ENCODE measurements at regions not wholly inside any gene's neighbourhood (a gene's known extent, or its start where the extent isn't known, plus 50 kb on each side); places are given as distances from the start of the nearest gene placed in this dataset.
"Not testable (repeated sequence)": the region's sequence is repeated elsewhere in the genome, so short reads cannot be mapped to it uniquely, and the experiment has no call there.

DNA sequence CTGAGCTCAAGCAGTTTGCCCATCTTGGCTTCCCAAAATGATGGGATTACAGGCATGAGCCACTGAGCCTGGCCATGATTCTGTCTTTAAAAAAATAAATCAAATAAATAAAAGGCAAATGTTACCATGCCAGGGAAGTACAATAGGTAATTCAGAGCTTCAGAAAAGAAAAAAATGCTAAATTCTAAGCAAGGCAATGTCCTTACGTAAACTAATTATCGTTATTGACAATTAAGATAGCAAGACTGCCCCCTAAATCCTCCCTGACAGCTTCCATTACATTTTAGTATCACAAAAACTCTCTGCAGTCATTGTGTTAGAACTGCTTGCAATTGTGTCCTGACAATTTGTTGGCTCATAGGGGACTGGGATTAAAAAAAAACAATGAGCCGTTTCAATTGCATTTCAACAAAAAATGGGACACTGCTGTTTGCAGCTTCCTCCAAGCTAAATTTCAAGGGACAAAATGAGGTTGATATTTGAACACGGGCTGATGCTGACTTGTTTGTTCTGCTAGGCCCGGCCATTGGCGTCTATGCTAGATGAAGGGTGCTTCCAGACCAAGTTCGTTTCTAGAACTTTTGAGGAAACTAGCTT lies 88.9 kb downstream of the MOGAT1 start:
- Histone ChIP-seq H3K9ac (ENCODE audit: low read length) (no peak overlapping the region), H3K27me3 (ENCODE audit: control insufficient read depth in 1 of 2, insufficient read depth in 2 of 2, low read length in 2 of 2) (no peaks in the 10 kb centered on the region), H3K4me3 (ENCODE audit: low read depth in 1 of 2, low read length in 2 of 2) (no peak overlapping the region), H3K36me3 (ENCODE audit: insufficient read depth, low read length) (no peaks in the 10 kb centered on the region), H3K9me3 (ENCODE audit: low read length) (no peaks in the 10 kb centered on the region), H3K4me1 (ENCODE audit: insufficient read depth, low read length) (no peaks in the 10 kb centered on the region), H3K27ac (ENCODE audit: low read depth, low read length) (no peak overlapping the region)

DNA sequence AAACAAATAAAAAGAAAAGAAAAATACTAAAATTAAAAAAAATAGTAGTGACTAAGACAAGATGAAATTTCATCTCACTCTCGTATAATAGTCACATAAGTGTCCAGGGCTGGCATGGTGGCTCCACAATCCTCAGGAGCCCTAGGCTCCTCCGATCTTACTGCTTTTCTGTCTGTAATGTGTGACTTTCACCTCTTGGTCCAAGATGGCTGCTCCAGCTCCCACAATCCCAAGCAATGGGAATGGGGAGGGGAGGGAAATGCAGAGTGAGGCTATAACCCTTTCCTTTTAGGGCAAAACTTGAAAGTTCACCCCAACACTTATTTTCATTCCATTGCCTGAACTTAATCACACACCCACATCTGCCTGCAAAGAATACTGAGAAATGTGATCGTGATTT lies 90.4 kb downstream of the MOGAT1 start:
- no peaks in the 10 kb centered on the region for H3K4me1 ChIP-seq (ENCODE audit: insufficient read depth, low read length)
- no peak overlapping the region for H3K4me3 ChIP-seq (ENCODE audit: low read depth in 1 of 2, low read length in 2 of 2)
- no peak overlapping the region for H3K27ac ChIP-seq (ENCODE audit: low read depth, low read length)
- H3K27me3 ChIP-seq (ENCODE audit: control insufficient read depth in 1 of 2, insufficient read depth in 2 of 2, low read length in 2 of 2) = no peaks in the 10 kb centered on the region
- H3K9ac ChIP-seq (ENCODE audit: low read length) = no peak overlapping the region
- no peaks in the 10 kb centered on the region for H3K36me3 ChIP-seq (ENCODE audit: insufficient read depth, low read length)
- no peaks in the 10 kb centered on the region for H3K9me3 ChIP-seq (ENCODE audit: low read length)

DNA sequence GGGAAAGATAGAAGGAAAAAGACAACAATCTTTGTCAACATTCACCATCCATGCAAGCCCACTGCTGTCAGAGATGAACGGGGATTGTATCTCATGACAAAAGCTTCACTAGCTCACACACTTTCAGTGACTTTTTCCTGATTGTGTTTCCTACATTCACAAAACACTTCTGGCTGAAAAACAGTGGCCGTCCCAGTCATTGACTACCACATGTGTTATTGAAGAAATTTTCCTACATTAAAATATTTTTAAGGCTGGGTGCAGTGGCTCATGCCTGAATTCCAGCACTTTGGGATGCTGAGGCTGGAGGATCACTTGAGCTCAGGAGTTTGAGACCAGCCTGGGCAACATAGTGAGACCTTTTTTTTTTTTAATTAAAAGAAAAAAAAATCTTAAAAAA lies 90.9 kb downstream of the MOGAT1 start:
- H3K27me3 ChIP-seq (ENCODE audit: control insufficient read depth in 1 of 2, insufficient read depth in 2 of 2, low read length in 2 of 2) = no peaks in the 10 kb centered on the region
- no peaks in the 10 kb centered on the region for H3K4me1 ChIP-seq (ENCODE audit: insufficient read depth, low read length)
- H3K9ac ChIP-seq (ENCODE audit: low read length) = no peak overlapping the region
- no peak overlapping the region for H3K4me3 ChIP-seq (ENCODE audit: low read depth in 1 of 2, low read length in 2 of 2)
- no peaks in the 10 kb centered on the region for H3K9me3 ChIP-seq (ENCODE audit: low read length)
- H3K36me3 ChIP-seq (ENCODE audit: insufficient read depth, low read length) = no peaks in the 10 kb centered on the region
- H3K27ac ChIP-seq (ENCODE audit: low read depth, low read length) = no peak overlapping the region

DNA sequence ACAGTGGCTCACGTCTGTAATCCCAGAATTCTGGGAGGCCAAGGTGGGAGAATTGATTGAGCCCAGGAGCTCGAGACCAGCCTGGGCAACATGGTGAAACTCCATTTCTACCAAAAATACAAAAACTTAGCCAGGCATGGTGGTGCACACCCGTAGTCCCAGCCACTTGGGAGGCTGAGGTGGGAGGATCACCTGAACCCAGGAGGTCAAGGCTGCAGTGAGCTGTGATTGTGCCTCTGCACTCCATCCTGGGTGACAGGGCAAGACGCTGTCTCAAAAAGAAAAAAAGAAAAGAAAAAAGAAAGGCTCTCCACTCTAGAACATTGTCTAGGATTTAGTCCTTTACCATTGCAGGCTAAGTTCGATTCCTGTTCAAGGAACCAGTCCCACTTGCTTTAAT lies 94.4 kb downstream of the MOGAT1 start:
- not testable (repeated sequence) for H3K9me3 ChIP-seq (ENCODE audit: low read length); H3K4me3 ChIP-seq (ENCODE audit: low read depth in 1 of 2, low read length in 2 of 2); H3K4me1 ChIP-seq (ENCODE audit: insufficient read depth, low read length); H3K27me3 ChIP-seq (ENCODE audit: control insufficient read depth in 1 of 2, insufficient read depth in 2 of 2, low read length in 2 of 2); H3K27ac ChIP-seq (ENCODE audit: low read depth, low read length); H3K9ac ChIP-seq (ENCODE audit: low read length); H3K36me3 ChIP-seq (ENCODE audit: insufficient read depth, low read length)

DNA sequence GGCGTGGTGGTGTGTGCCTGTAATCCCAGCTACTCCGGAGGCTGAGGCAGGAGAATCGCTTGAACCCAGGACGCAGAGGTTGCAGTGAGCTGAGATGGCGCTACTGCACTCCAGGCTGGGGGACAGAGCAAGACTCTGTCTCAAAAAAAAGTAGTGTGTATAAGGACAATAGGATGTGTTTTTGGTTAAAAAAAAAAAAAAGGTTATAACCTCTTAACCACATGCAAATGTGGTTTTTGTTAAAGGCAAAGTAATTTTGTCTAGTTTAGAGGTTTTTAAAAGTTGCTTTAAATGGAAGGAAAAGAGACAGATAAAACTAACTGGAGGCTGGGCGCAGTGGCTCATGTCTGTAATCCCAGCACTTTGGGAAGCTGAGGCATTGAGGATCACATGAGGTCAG lies 92.8 kb upstream of the ACSL3 start:
- not testable (repeated sequence) for H3K9me3 ChIP-seq (ENCODE audit: low read length); H3K9ac ChIP-seq (ENCODE audit: low read length); H3K27ac ChIP-seq (ENCODE audit: low read depth, low read length); H3K4me1 ChIP-seq (ENCODE audit: insufficient read depth, low read length); H3K27me3 ChIP-seq (ENCODE audit: control insufficient read depth in 1 of 2, insufficient read depth in 2 of 2, low read length in 2 of 2); H3K36me3 ChIP-seq (ENCODE audit: insufficient read depth, low read length); H3K4me3 ChIP-seq (ENCODE audit: low read depth in 1 of 2, low read length in 2 of 2)

DNA sequence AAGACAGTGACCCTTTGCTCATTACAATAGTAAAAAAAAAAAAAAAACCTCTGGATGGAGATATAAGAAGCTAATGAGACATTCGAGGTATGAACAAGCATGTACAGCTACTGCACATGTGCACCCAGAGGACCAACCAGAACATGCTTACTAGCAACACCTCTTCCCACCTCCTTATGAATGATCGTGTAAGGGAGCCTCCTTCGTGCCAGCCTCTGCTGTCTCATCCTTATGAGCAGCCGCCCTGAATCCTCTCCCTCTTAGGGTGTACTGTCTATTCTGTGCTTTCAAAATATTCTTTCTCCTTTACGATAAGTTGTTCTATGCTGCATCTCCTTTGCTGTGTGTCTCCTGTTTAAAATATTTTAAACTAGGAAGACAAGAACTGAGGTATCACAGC lies 91.4 kb upstream of the ACSL3 start:
- Histone ChIP-seq H3K4me3 (ENCODE audit: low read depth in 1 of 2, low read length in 2 of 2) (no peak overlapping the region), H3K27me3 (ENCODE audit: control insufficient read depth in 1 of 2, insufficient read depth in 2 of 2, low read length in 2 of 2) (no peaks in the 10 kb centered on the region), H3K27ac (ENCODE audit: low read depth, low read length) (no peak overlapping the region), H3K9me3 (ENCODE audit: low read length) (no peaks in the 10 kb centered on the region), H3K4me1 (ENCODE audit: insufficient read depth, low read length) (no peaks in the 10 kb centered on the region), H3K36me3 (ENCODE audit: insufficient read depth, low read length) (no peaks in the 10 kb centered on the region), H3K9ac (ENCODE audit: low read length) (no peak overlapping the region)

DNA sequence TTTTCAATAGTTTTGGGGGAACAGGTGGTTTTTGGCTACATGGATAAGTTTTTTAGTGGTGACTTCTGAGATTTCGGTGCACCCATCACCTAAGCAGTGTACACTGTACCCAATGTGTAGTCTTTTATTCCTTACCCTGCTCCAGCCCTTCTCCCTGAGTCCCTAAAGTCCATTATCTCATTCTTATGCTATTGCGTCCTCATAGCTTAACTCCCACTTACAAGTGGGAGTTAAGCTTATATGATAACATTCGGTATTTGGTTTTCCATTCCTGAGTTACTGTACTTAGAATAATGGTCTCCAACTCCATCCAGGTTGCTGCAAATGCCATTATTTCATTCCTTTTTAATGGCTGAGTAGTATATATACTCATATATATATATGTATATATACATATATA lies 90.9 kb upstream of the ACSL3 start:
- Histone ChIP-seq H3K4me1 (ENCODE audit: insufficient read depth, low read length) (no peaks in the 10 kb centered on the region), H3K27me3 (ENCODE audit: control insufficient read depth in 1 of 2, insufficient read depth in 2 of 2, low read length in 2 of 2) (no peaks in the 10 kb centered on the region), H3K9me3 (ENCODE audit: low read length) (no peaks in the 10 kb centered on the region), H3K36me3 (ENCODE audit: insufficient read depth, low read length) (no peaks in the 10 kb centered on the region), H3K9ac (ENCODE audit: low read length) (no peak overlapping the region), H3K4me3 (ENCODE audit: low read depth in 1 of 2, low read length in 2 of 2) (no peak overlapping the region), H3K27ac (ENCODE audit: low read depth, low read length) (no peak overlapping the region)

DNA sequence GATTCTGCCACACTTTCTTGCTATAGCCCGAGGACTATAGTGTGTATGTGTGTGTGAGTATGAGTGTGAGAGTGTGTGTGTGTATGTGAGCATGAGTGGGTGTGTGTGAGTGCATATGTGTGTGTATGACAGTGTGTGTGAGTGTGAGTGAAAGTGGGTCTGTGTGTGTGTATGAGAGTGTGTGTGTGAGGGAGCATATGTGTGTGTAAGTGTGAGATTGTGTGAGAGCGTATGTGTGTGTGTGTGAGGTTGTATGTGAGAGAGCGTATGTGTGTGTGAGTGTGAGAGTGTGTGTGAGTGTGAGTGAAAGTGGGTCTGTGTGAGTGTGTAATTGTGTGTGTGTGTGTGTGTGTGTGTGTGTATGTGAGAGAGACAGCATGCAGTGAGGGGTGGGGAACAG lies 89.0 kb upstream of the ACSL3 start:
- Histone ChIP-seq H3K9ac (ENCODE audit: low read length) (no peak overlapping the region), H3K9me3 (ENCODE audit: low read length) (no peaks in the 10 kb centered on the region)

DNA sequence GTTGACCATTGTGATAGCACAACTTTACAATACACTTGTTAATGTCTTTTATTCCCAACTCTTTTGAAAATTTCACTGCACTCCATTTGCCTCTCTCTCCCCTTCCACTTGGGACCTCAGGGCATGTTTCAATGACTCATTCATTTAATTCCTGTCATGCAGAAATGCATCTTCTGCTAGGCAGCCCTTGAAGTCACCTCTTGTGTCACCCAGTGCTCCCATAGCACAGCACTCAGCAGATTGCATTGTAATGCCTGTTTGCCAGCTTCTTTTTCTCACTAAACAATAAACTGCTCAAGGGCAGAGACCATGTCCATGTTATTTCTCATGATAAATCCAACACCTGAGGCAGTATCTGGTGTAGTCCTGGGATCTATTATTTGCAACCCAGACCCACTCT lies 85.9 kb upstream of the ACSL3 start:
- H3K36me3 ChIP-seq (ENCODE audit: insufficient read depth, low read length) = no peaks in the 10 kb centered on the region
- no peak overlapping the region for H3K4me3 ChIP-seq (ENCODE audit: low read depth in 1 of 2, low read length in 2 of 2)
- no peaks in the 10 kb centered on the region for H3K9me3 ChIP-seq (ENCODE audit: low read length)
- H3K4me1 ChIP-seq (ENCODE audit: insufficient read depth, low read length) = no peaks in the 10 kb centered on the region
- no peaks in the 10 kb centered on the region for H3K27me3 ChIP-seq (ENCODE audit: control insufficient read depth in 1 of 2, insufficient read depth in 2 of 2, low read length in 2 of 2)
- no peak overlapping the region for H3K27ac ChIP-seq (ENCODE audit: low read depth, low read length)
- H3K9ac ChIP-seq (ENCODE audit: low read length) = no peak overlapping the region

More for the DNA sequence above, 89.0 kb upstream of the ACSL3 start:
- no peaks in the 10 kb centered on the region for H3K27me3 ChIP-seq (ENCODE audit: control insufficient read depth in 1 of 2, insufficient read depth in 2 of 2, low read length in 2 of 2)
- no peak overlapping the region for H3K4me3 ChIP-seq (ENCODE audit: low read depth in 1 of 2, low read length in 2 of 2)
- no peak overlapping the region for H3K27ac ChIP-seq (ENCODE audit: low read depth, low read length)
- no peaks in the 10 kb centered on the region for H3K36me3 ChIP-seq (ENCODE audit: insufficient read depth, low read length)
- H3K4me1 ChIP-seq (ENCODE audit: insufficient read depth, low read length) = no peaks in the 10 kb centered on the region

DNA sequence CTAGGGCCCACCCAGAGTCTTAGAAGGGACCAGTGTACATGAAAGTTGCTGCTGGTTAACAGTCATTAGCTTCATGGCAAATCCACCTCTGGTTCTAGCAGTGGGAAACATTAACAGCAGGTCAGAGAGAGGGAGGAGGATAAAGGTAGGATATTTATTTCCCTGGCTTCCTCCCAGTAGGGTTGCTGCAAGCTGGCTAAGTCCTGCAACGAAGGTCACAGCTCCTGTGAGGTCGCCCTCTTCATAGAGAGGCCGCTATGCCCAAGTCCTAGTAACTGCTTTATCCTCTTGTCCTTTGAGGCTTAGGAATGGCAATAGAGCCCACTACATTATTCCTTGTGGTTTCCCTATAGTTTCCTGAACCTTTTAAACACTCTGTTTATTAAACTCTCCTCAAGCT lies 84.0 kb upstream of the ACSL3 start:
- Histone ChIP-seq H3K4me3 (ENCODE audit: low read depth in 1 of 2, low read length in 2 of 2) (no peak overlapping the region), H3K36me3 (ENCODE audit: insufficient read depth, low read length) (no peaks in the 10 kb centered on the region), H3K9ac (ENCODE audit: low read length) (no peak overlapping the region), H3K4me1 (ENCODE audit: insufficient read depth, low read length) (no peaks in the 10 kb centered on the region), H3K9me3 (ENCODE audit: low read length) (no peaks in the 10 kb centered on the region), H3K27me3 (ENCODE audit: control insufficient read depth in 1 of 2, insufficient read depth in 2 of 2, low read length in 2 of 2) (no peaks in the 10 kb centered on the region), H3K27ac (ENCODE audit: low read depth, low read length) (no peak overlapping the region)

DNA sequence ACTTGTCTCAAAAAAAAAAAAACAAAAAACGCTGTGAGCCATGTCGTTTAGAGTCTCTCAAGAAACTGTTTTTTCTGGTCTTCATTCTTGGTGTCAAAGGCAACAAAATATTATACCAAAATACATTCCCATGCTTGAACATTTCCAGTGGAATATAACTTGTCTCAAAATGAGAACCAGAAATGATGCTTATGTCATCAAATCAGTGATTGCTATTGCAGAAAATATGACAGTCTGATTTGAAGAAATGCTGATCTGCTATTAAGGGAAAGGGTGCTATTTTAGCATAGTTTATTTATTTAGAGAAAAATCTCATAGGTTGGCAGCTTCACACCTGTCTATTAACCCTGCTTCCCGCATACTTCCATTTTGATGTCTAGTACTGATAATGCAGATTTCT lies 82.4 kb upstream of the ACSL3 start:
- H3K4me1 ChIP-seq (ENCODE audit: insufficient read depth, low read length) = no peaks in the 10 kb centered on the region
- H3K27me3 ChIP-seq (ENCODE audit: control insufficient read depth in 1 of 2, insufficient read depth in 2 of 2, low read length in 2 of 2) = no peaks in the 10 kb centered on the region
- H3K9me3 ChIP-seq (ENCODE audit: low read length) = no peaks in the 10 kb centered on the region
- H3K9ac ChIP-seq (ENCODE audit: low read length) = no peak overlapping the region
- H3K4me3 ChIP-seq (ENCODE audit: low read depth in 1 of 2, low read length in 2 of 2) = no peak overlapping the region
- no peaks in the 10 kb centered on the region for H3K36me3 ChIP-seq (ENCODE audit: insufficient read depth, low read length)
- no peak overlapping the region for H3K27ac ChIP-seq (ENCODE audit: low read depth, low read length)

DNA sequence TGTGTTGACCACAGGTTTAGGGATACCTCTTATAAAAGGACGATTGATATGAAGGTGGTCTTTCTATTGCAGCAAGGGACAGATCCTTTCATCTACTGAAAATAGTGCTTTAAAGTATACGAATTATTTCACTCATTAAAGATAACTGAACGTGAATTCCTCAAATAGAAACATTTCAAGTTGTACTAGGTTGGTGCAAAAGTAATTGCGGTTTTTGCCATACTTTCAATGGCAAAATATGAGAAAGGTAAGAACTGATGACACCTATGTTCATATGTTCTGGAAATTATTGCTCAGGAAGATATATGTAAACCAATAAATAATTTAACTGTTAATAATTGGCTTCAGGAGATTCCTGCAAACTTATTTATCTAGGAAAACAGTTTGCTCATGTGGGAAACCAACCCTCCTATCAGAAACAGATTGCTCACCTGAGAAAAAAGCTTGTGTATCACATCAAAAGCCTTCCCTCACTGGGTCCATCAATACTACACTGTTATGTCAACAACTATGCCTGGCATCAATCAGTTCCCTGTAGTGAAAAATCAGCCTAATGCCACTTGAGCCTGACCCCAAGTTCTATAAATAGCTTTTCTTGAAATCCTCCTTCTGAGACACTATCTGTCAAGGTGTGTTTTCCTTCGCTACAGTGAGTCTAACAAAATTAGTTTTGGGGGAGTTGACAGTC lies 81.5 kb upstream of the ACSL3 start:
- Histone ChIP-seq H3K36me3 (ENCODE audit: insufficient read depth, low read length) (no peaks in the 10 kb centered on the region), H3K27ac (ENCODE audit: low read depth, low read length) (no peak overlapping the region), H3K4me1 (ENCODE audit: insufficient read depth, low read length) (no peaks in the 10 kb centered on the region)

More for the DNA sequence above, 81.5 kb upstream of the ACSL3 start:
- Histone ChIP-seq H3K9ac (ENCODE audit: low read length) (no peak overlapping the region), H3K4me3 (ENCODE audit: low read depth in 1 of 2, low read length in 2 of 2) (no peak overlapping the region), H3K9me3 (ENCODE audit: low read length) (no peaks in the 10 kb centered on the region), H3K27me3 (ENCODE audit: control insufficient read depth in 1 of 2, insufficient read depth in 2 of 2, low read length in 2 of 2) (no peaks in the 10 kb centered on the region)
